ENCODE measurements at regions not wholly inside any gene's neighbourhood (a gene's known extent, or its start where the extent isn't known, plus 50 kb on each side); places are given as distances from the start of the nearest gene placed in this dataset.

GRCh38 chr5:2651116-2651515 lies 100.4 kb downstream of the IRX2 start:
- no peak for DNase-seq (ENCODE audit: low read depth)
- no peak overlapping the region for H3K4me3 Mint-ChIP-seq (ENCODE audit: unreplicated experiment)
- no peak overlapping the region for H3K27ac Mint-ChIP-seq (ENCODE audit: unreplicated experiment)
- peaks cover 17% of the 10 kb centered on the region for H3K27me3 Mint-ChIP-seq (ENCODE audit: low read depth, unreplicated experiment)
- Histone ChIP-seq H3K27ac (ENCODE audit: low read depth, low read length) (no peak overlapping the region), H4K20me1 (ENCODE audit: insufficient read depth, low read length) (no peaks in the 10 kb centered on the region), H3K4me1 (ENCODE audit: insufficient read depth, low read length) (no peaks in the 10 kb centered on the region), H2AFZ (ENCODE audit: low read depth, low read length) (no peak overlapping the region), H3K79me2 (ENCODE audit: insufficient read depth, low read length) (no peaks in the 10 kb centered on the region), H3K27me3 (ENCODE audit: insufficient read depth, low read length) (no peaks in the 10 kb centered on the region), H3K4me2 (ENCODE audit: low read length) (no peak overlapping the region), H3K9me3 (ENCODE audit: insufficient read depth, low read depth, low read length) (peaks cover 3% of the 10 kb centered on the region), H3K36me3 (ENCODE audit: insufficient read depth, low read length) (no peaks in the 10 kb centered on the region), H3K9ac (ENCODE audit: low read length) (no peak overlapping the region), H3K4me3 (ENCODE audit: insufficient read depth, low read depth, low read length) (no peak overlapping the region)
- peaks cover 6% of the 10 kb centered on the region for H3K4me1 Mint-ChIP-seq (ENCODE audit: low read depth, unreplicated experiment)
- FAIRE-seq = no peak
- no peaks in the 10 kb centered on the region for H3K36me3 Mint-ChIP-seq (ENCODE audit: low read depth, unreplicated experiment)
- no peaks in the 10 kb centered on the region for H3K9me3 Mint-ChIP-seq (ENCODE audit: unreplicated experiment)
- no peak for TF ChIP-seq EZH2 (IDR thresholded peaks at IDR 0.05; ENCODE audit: insufficient read depth, low read length)
- TF ChIP-seq, protein P1, sequence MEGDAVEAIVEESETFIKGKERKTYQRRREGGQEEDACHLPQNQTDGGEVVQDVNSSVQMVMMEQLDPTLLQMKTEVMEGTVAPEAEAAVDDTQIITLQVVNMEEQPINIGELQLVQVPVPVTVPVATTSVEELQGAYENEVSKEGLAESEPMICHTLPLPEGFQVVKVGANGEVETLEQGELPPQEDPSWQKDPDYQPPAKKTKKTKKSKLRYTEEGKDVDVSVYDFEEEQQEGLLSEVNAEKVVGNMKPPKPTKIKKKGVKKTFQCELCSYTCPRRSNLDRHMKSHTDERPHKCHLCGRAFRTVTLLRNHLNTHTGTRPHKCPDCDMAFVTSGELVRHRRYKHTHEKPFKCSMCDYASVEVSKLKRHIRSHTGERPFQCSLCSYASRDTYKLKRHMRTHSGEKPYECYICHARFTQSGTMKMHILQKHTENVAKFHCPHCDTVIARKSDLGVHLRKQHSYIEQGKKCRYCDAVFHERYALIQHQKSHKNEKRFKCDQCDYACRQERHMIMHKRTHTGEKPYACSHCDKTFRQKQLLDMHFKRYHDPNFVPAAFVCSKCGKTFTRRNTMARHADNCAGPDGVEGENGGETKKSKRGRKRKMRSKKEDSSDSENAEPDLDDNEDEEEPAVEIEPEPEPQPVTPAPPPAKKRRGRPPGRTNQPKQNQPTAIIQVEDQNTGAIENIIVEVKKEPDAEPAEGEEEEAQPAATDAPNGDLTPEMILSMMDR (IDR thresholded peaks at IDR 0.05; ENCODE audit: insufficient read depth, low read depth, low read length) = no peak

DNA sequence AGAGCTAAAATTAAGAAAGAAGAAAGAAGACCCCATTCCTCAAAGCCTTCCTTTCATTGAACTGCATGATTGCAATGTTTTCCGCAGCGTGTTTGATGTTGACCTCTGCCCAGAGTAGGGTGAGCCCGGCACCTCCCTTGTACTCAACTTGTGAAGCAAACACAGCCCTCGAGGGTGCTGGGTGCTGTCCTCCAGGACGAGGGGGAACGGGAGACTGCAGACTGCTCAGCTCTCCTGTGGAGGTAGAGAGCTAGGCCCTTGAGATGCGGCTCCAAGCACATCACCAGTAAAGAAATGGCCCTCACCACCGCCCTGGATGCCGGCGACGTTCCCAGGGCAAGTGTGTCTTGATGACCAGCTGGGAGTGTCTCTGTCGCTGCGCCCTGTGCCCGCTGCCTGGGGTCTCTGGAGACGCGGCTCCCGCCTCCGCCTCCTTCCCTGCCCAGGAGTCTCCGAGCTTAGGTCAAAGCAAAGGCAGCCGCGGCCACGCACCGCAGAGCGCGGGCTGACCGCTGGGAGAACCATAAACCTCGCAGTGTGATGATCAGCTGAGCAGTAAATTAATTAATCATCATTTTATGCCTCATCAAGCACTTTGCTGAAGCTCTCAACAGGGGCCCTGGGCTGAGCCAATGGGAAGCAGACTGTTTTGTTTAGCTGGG lies 108.7 kb downstream of the IRX2 start:
- Histone ChIP-seq H3K36me3 (ENCODE audit: insufficient read depth, low read length) (no peaks in the 10 kb centered on the region), H3K79me2 (ENCODE audit: insufficient read depth, low read length) (no peaks in the 10 kb centered on the region), H3K27me3 (ENCODE audit: insufficient read depth, low read length) (no peaks in the 10 kb centered on the region), H3K9ac (ENCODE audit: low read length) (no peak overlapping the region), H3K9me3 (ENCODE audit: insufficient read depth, low read depth, low read length) (no peaks in the 10 kb centered on the region), H3K27ac (ENCODE audit: low read depth, low read length) (no peak overlapping the region), H2AFZ (ENCODE audit: low read depth, low read length) (no peak overlapping the region), H3K4me3 (ENCODE audit: insufficient read depth, low read depth, low read length) (no peak overlapping the region), H4K20me1 (ENCODE audit: insufficient read depth, low read length) (no peaks in the 10 kb centered on the region), H3K4me2 (ENCODE audit: low read length) (peak overlapping the region; percentile 26), H3K4me1 (ENCODE audit: insufficient read depth, low read length) (no peaks in the 10 kb centered on the region)
- DNase-seq (ENCODE audit: low read depth) (peak; percentile 48), FAIRE-seq (no peak)
- Mint-ChIP-seq H3K36me3 (ENCODE audit: low read depth, unreplicated experiment) (no peaks in the 10 kb centered on the region), H3K27ac (ENCODE audit: unreplicated experiment) (no peak overlapping the region), H3K27me3 (ENCODE audit: low read depth, unreplicated experiment) (peaks cover 38% of the 10 kb centered on the region), H3K4me3 (ENCODE audit: unreplicated experiment) (no peak overlapping the region), H3K4me1 (ENCODE audit: low read depth, unreplicated experiment) (no peaks in the 10 kb centered on the region), H3K9me3 (ENCODE audit: unreplicated experiment) (no peaks in the 10 kb centered on the region)
- TF ChIP-seq, protein P1 (IDR thresholded peaks at IDR 0.05; ENCODE audit: insufficient read depth, low read depth, low read length) = no peak
- no peak for TF ChIP-seq EZH2 (IDR thresholded peaks at IDR 0.05; ENCODE audit: insufficient read depth, low read length)

GRCh38 chr5:2640717-2641116 lies 110.8 kb downstream of the IRX2 start:
- Histone ChIP-seq H3K27ac (ENCODE audit: low read depth, low read length) (no peak overlapping the region), H3K79me2 (ENCODE audit: insufficient read depth, low read length) (no peaks in the 10 kb centered on the region), H3K4me1 (ENCODE audit: insufficient read depth, low read length) (no peaks in the 10 kb centered on the region), H3K9me3 (ENCODE audit: insufficient read depth, low read depth, low read length) (no peaks in the 10 kb centered on the region), H3K27me3 (ENCODE audit: insufficient read depth, low read length) (no peaks in the 10 kb centered on the region), H2AFZ (ENCODE audit: low read depth, low read length) (no peak overlapping the region), H4K20me1 (ENCODE audit: insufficient read depth, low read length) (no peaks in the 10 kb centered on the region), H3K4me3 (ENCODE audit: insufficient read depth, low read depth, low read length) (no peak overlapping the region), H3K36me3 (ENCODE audit: insufficient read depth, low read length) (no peaks in the 10 kb centered on the region), H3K9ac (ENCODE audit: low read length) (no peak overlapping the region), H3K4me2 (ENCODE audit: low read length) (no peak overlapping the region)
- Mint-ChIP-seq H3K36me3 (ENCODE audit: low read depth, unreplicated experiment) (no peaks in the 10 kb centered on the region), H3K27ac (ENCODE audit: unreplicated experiment) (no peak overlapping the region), H3K9me3 (ENCODE audit: unreplicated experiment) (no peaks in the 10 kb centered on the region), H3K27me3 (ENCODE audit: low read depth, unreplicated experiment) (peaks cover 42% of the 10 kb centered on the region), H3K4me3 (ENCODE audit: unreplicated experiment) (no peak overlapping the region), H3K4me1 (ENCODE audit: low read depth, unreplicated experiment) (no peaks in the 10 kb centered on the region)
- TF ChIP-seq, protein P1 (IDR thresholded peaks at IDR 0.05; ENCODE audit: insufficient read depth, low read depth, low read length) = no peak
- no peak for TF ChIP-seq EZH2 (IDR thresholded peaks at IDR 0.05; ENCODE audit: insufficient read depth, low read length)
- FAIRE-seq (no peak), DNase-seq (ENCODE audit: low read depth) (no peak)

Data from astrocyte (in vitro differentiated cells and primary cell).